RWPE2 (cell line): ENCODE measurements at regions not wholly inside any gene's neighbourhood (a gene's known extent, or its start where the extent isn't known, plus 50 kb on each side); places are given as distances from the start of the nearest gene placed in this dataset.

ENCODE experiments used
- ATAC-seq: fragments of 200-7000 bp; cut with Tn5 transposase; 3 replicates; pipeline ENCODE4 v1.9.1; 2021; ENCODE audit warnings: low read depth
- DNase-seq: peaks from one replicate; pipeline ENCODE4 v3.0.0-alpha.2; 2020; ENCODE audit warnings: low spot score
- H3K27ac ChIP-seq: fragments of 450-650 bp; 2 replicates; pipeline ENCODE4 v1.5.1; 2017; ENCODE audit warnings: mild to moderate bottlenecking; ENCODE audit not compliant: poor library complexity, severe bottlenecking
- H3K27me3 ChIP-seq: fragments of 250-450 bp; sonication (Bioruptor Pico); 2 replicates; pipeline ENCODE4 v1.5.1; 2021; ENCODE audit warnings: mild to moderate bottlenecking, moderate library complexity; ENCODE audit not compliant: insufficient read depth, poor library complexity, severe bottlenecking
- H3K36me3 ChIP-seq: fragments of 250-450 bp; sonication (Bioruptor Pico); 2 replicates; pipeline ENCODE4 v1.5.1; 2020; ENCODE audit warnings: low read depth, mild to moderate bottlenecking, moderate library complexity
- H3K4me1 ChIP-seq: fragments of 250-450 bp; sonication (Bioruptor Pico); 2 replicates; pipeline ENCODE4 v1.5.1; 2021; ENCODE audit warnings: mild to moderate bottlenecking, moderate library complexity; ENCODE audit not compliant: insufficient read depth, poor library complexity, severe bottlenecking
- H3K4me3 ChIP-seq: fragments of 250-450 bp; sonication (Bioruptor Pico); 2 replicates; pipeline ENCODE4 v1.5.1; 2021; ENCODE audit warnings: mild to moderate bottlenecking, moderate library complexity; ENCODE audit not compliant: severe bottlenecking
- H3K9me3 ChIP-seq: fragments of 250-450 bp; sonication (Bioruptor Pico); 2 replicates; pipeline ENCODE4 v1.5.1; 2021; ENCODE audit warnings: mild to moderate bottlenecking, moderate library complexity; ENCODE audit not compliant: severe bottlenecking
- CTCF ChIP-seq: fragments of 450-650 bp; IDR thresholded peaks from one replicate; pipeline ENCODE4 v1.5.1; 2017; ENCODE audit warnings: mild to moderate bottlenecking, moderate library complexity; ENCODE audit not compliant: poor library complexity, severe bottlenecking

- ATAC-seq (no peak), DNase-seq (no peak)
- H3K4me1 ChIP-seq = no peaks in the 10 kb centered on the region
- H3K36me3 ChIP-seq = no peaks in the 10 kb centered on the region
- TF ChIP-seq CTCF = no peak
- no peak overlapping the region for H3K27ac ChIP-seq
- no peak overlapping the region for H3K4me3 ChIP-seq
- no peaks in the 10 kb centered on the region for H3K27me3 ChIP-seq
- no peaks in the 10 kb centered on the region for H3K9me3 ChIP-seq
Observed at GRCh38 chrX:20538974-20539373, 272.3 kb upstream of the RPS6KA3 start.

- H3K4me3 ChIP-seq = no peak overlapping the region
- H3K4me1 ChIP-seq = no peaks in the 10 kb centered on the region
- no peak overlapping the region for H3K27ac ChIP-seq
- DNase-seq (no peak), ATAC-seq (no peak)
- no peak for TF ChIP-seq CTCF
- no peaks in the 10 kb centered on the region for H3K36me3 ChIP-seq
- no peaks in the 10 kb centered on the region for H3K27me3 ChIP-seq
- no peaks in the 10 kb centered on the region for H3K9me3 ChIP-seq
Observed at GRCh38 chrX:20531667-20532066, 265.0 kb upstream of the RPS6KA3 start.

GRCh38 chrX:20530406-20530921 lies 263.8 kb upstream of the RPS6KA3 start:
- H3K27ac ChIP-seq = no peak overlapping the region
- H3K27me3 ChIP-seq = no peaks in the 10 kb centered on the region
- DNase-seq (no peak), ATAC-seq (peak; percentile 45; the same call in 1 of the 3 replicates)
- H3K9me3 ChIP-seq = no peaks in the 10 kb centered on the region
- no peaks in the 10 kb centered on the region for H3K4me1 ChIP-seq
- peak; percentile 70 for TF ChIP-seq CTCF
- H3K36me3 ChIP-seq = no peaks in the 10 kb centered on the region
- H3K4me3 ChIP-seq = no peak overlapping the region

- H3K4me1 ChIP-seq = no peaks in the 10 kb centered on the region
- H3K36me3 ChIP-seq = no peaks in the 10 kb centered on the region
- ATAC-seq (no peak), DNase-seq (no peak)
- no peaks in the 10 kb centered on the region for H3K27me3 ChIP-seq
- H3K4me3 ChIP-seq = no peak overlapping the region
- no peak overlapping the region for H3K27ac ChIP-seq
- no peaks in the 10 kb centered on the region for H3K9me3 ChIP-seq
- TF ChIP-seq CTCF = no peak
Observed at GRCh38 chrX:20529711-20530110, 263.0 kb upstream of the RPS6KA3 start.

GRCh38 chrX:20529301-20529700 lies 262.6 kb upstream of the RPS6KA3 start:
- no peak overlapping the region for H3K27ac ChIP-seq
- H3K36me3 ChIP-seq = no peaks in the 10 kb centered on the region
- no peaks in the 10 kb centered on the region for H3K9me3 ChIP-seq
- no peaks in the 10 kb centered on the region for H3K4me1 ChIP-seq
- H3K4me3 ChIP-seq = no peak overlapping the region
- DNase-seq = no peak
- no peaks in the 10 kb centered on the region for H3K27me3 ChIP-seq
- no peak for TF ChIP-seq CTCF
- no peak for ATAC-seq
